GM21423 (cell line): ENCODE measurements at regions not wholly inside any gene's neighbourhood (a gene's known extent, or its start where the extent isn't known, plus 50 kb on each side); places are given as distances from the start of the nearest gene placed in this dataset.

Experiments used
- ATAC-seq: cut with Tn5 transposase; IDR thresholded peaks from one replicate; pipeline ENCODE4 v1.9.1; 2021; ENCODE audit warnings: mild to moderate bottlenecking, moderate library complexity; ENCODE audit not compliant: unreplicated experiment

GRCh38 chr4:112889619-112890527, 159.6 kb upstream of the ANK2 start:
- no peak for ATAC-seq

- ATAC-seq = no peak
Observed at GRCh38 chr4:112894480-112894879, 155.0 kb upstream of the ANK2 start.

- no peak for ATAC-seq
Observed at GRCh38 chr4:112894951-112895350, 154.5 kb upstream of the ANK2 start.

- no peak for ATAC-seq
Observed at GRCh38 chr4:112895811-112896608, 153.4 kb upstream of the ANK2 start.

GRCh38 chr4:112896609-112897190, 152.8 kb upstream of the ANK2 start:
- ATAC-seq = no peak

GRCh38 chr4:112897543-112897942, 151.9 kb upstream of the ANK2 start:
- ATAC-seq = no peak

- ATAC-seq = no peak
Observed at GRCh38 chr4:112898357-112899141, 150.9 kb upstream of the ANK2 start.

- no peak for ATAC-seq
Observed at GRCh38 chr4:112900416-112900815, 149.0 kb upstream of the ANK2 start.

GRCh38 chr4:112901962-112902411, 147.5 kb upstream of the ANK2 start:
- ATAC-seq = no peak

GRCh38 chr4:112905728-112906127, 143.7 kb upstream of the ANK2 start:
- ATAC-seq = no peak

- ATAC-seq = no peak
Observed at GRCh38 chr4:112908511-112908910, 140.9 kb upstream of the ANK2 start.

- ATAC-seq = no peak
Observed at GRCh38 chr4:112910109-112910736, 139.2 kb upstream of the ANK2 start.

GRCh38 chr4:112916868-112917267, 132.6 kb upstream of the ANK2 start:
- ATAC-seq = no peak

GRCh38 chr4:112923516-112923915, 125.9 kb upstream of the ANK2 start:
- no peak for ATAC-seq

GRCh38 chr4:112926819-112927218, 122.6 kb upstream of the ANK2 start:
- ATAC-seq = no peak

- no peak for ATAC-seq
Observed at GRCh38 chr4:112927544-112927943, 121.9 kb upstream of the ANK2 start.

- no peak for ATAC-seq
Observed at GRCh38 chr4:112931001-112931400, 118.5 kb upstream of the ANK2 start.

- ATAC-seq = no peak
Observed at GRCh38 chr4:112933790-112934189, 115.7 kb upstream of the ANK2 start.

- no peak for ATAC-seq
Observed at GRCh38 chr4:112938461-112939058, 110.9 kb upstream of the ANK2 start.

GRCh38 chr4:112939901-112940300, 109.6 kb upstream of the ANK2 start:
- ATAC-seq = no peak
